Activated T-helper 2 cell treated with anti-CD3 and anti-CD28 coated beads, Interferon-gamma antibody, Interleukin-2, Interleukin-4, amounts not matched to agents 10 μg/mL and 5 μg/mL and 100 μg/mL, durations not matched to agents 14 hours and 24 hours and 36 hours (primary cell): ENCODE measurements at regions not wholly inside any gene's neighbourhood (a gene's known extent, or its start where the extent isn't known, plus 50 kb on each side); places are given as distances from the start of the nearest gene placed in this dataset.

Experiments
- DNase-seq: peaks from one replicate; pipeline ENCODE4 v3.0.0; 2021; ENCODE audit warnings: low spot score
- H3K27ac Mint-ChIP-seq: one replicate; pipeline ENCODE4 v1.8.0; 2021; ENCODE audit warnings: mixed read lengths
- H3K27me3 Mint-ChIP-seq: one replicate; pipeline ENCODE4 v1.8.0; 2021; ENCODE audit warnings: low read depth, mixed read lengths
- H3K36me3 Mint-ChIP-seq: one replicate; pipeline ENCODE4 v1.8.0; 2021; ENCODE audit warnings: low read depth, mixed read lengths
- H3K4me1 Mint-ChIP-seq: one replicate; pipeline ENCODE4 v1.8.0; 2021; ENCODE audit warnings: low read depth, mixed read lengths
- H3K4me3 Mint-ChIP-seq: one replicate; pipeline ENCODE4 v1.8.0; 2021; ENCODE audit warnings: low read depth, mild to moderate bottlenecking, moderate library complexity, mixed read lengths
- H3K9me3 Mint-ChIP-seq: one replicate; pipeline ENCODE4 v1.8.0; 2021; ENCODE audit warnings: mixed read lengths
- intact Hi-C: fragments of 100-400 bp; cut with micrococcal nuclease; formaldehyde crosslinking; loops from one replicate; pipeline ENCODE4 v1.15.1; 2023

DNA sequence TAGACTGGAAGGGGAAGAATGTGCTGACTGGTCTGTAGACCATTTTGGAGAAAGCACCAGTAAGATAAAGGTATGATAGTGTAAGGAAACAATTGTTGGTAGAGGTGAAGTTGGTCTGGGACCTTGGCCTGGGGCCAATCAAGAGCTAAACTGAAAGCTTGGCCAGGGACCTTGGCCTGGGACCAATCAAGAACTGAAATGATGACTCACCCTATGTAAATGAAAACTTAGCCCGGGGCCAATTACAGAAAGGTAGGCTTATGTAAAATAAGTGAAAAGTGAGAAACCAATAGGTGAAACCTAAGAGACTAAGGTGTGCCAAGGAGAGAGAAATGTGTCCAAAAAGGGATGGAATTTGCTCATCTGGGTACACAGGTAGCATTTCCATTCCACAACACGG is 776.0 kb downstream of the C12orf50 start:
- Mint-ChIP-seq H3K36me3 (no peaks in the 10 kb centered on the region), H3K27me3 (no peaks in the 10 kb centered on the region), H3K4me3 (no peak overlapping the region), H3K27ac (no peak overlapping the region), H3K4me1 (no peaks in the 10 kb centered on the region), H3K9me3 (peaks cover 12% of the 10 kb centered on the region)
- intact Hi-C loops, result no loop called here
- DNase-seq, result no peak

DNA sequence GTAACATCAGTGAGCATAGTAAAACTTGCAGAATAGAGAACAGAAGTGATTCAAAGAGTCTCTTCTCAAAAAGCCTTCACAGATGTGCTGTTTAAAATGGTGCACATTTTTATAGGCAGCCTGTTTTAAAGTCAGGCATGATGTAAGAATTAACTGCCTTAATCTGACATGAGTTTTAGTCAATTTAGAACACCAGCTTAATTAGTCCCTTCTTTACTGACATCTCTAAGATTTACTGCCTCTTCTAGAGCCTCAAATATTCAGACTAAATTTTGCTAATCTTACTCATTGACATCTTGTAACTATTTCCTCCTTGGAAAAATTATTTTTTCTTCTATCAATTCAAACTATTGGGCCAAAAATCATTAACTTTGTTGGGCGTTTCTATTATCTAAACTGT is 782.5 kb downstream of the C12orf50 start:
- Mint-ChIP-seq H3K27ac (no peak overlapping the region), H3K9me3 (peaks cover 8% of the 10 kb centered on the region), H3K4me3 (no peak overlapping the region), H3K27me3 (no peaks in the 10 kb centered on the region), H3K36me3 (no peaks in the 10 kb centered on the region), H3K4me1 (no peaks in the 10 kb centered on the region)
- no peak for DNase-seq
- intact Hi-C loops, result no loop called here

DNA sequence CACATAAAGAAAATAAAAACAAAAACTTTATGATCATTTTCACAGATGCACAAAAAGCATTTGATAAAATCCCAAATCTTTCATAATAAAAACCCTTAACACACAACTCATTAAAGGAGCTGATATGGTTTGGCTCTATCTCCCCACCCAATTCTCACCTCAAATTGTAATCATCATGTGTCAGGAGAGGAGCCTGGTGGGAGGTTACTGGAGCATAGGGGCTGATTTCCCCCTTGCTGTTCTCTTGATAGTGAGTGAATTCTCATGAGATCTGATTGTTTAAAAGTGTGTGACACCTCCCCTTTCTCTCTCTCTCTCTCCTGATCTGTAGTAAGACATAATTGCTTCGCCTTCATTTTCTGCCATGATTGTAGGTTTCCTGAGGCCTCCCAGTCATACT is 790.7 kb downstream of the C12orf50 start:
- H3K36me3 Mint-ChIP-seq, result no peaks in the 10 kb centered on the region
- intact Hi-C loops, result no loop called here
- peaks cover 4% of the 10 kb centered on the region for H3K9me3 Mint-ChIP-seq
- DNase-seq, result no peak
- no peaks in the 10 kb centered on the region for H3K4me1 Mint-ChIP-seq
- no peaks in the 10 kb centered on the region for H3K27me3 Mint-ChIP-seq
- no peak overlapping the region for H3K4me3 Mint-ChIP-seq
- H3K27ac Mint-ChIP-seq, result no peak overlapping the region

- no peak for DNase-seq
- peaks cover 4% of the 10 kb centered on the region for H3K9me3 Mint-ChIP-seq
- H3K27me3 Mint-ChIP-seq, result no peaks in the 10 kb centered on the region
- H3K4me3 Mint-ChIP-seq, result no peak overlapping the region
- no peaks in the 10 kb centered on the region for H3K36me3 Mint-ChIP-seq
- H3K4me1 Mint-ChIP-seq, result no peaks in the 10 kb centered on the region
- no peak overlapping the region for H3K27ac Mint-ChIP-seq
- intact Hi-C loops, result no loop called here
Measured at GRCh38 chr12:87234898-87235297, 794.3 kb downstream of the C12orf50 start.

GRCh38 chr12:87233671-87234070 is 795.5 kb downstream of the C12orf50 start:
- H3K4me3 Mint-ChIP-seq, result no peak overlapping the region
- no peaks in the 10 kb centered on the region for H3K4me1 Mint-ChIP-seq
- H3K27ac Mint-ChIP-seq, result no peak overlapping the region
- H3K9me3 Mint-ChIP-seq, result peaks cover 2% of the 10 kb centered on the region
- H3K27me3 Mint-ChIP-seq, result no peaks in the 10 kb centered on the region
- H3K36me3 Mint-ChIP-seq, result no peaks in the 10 kb centered on the region
- intact Hi-C loops, result no loop called here
- no peak for DNase-seq

DNA sequence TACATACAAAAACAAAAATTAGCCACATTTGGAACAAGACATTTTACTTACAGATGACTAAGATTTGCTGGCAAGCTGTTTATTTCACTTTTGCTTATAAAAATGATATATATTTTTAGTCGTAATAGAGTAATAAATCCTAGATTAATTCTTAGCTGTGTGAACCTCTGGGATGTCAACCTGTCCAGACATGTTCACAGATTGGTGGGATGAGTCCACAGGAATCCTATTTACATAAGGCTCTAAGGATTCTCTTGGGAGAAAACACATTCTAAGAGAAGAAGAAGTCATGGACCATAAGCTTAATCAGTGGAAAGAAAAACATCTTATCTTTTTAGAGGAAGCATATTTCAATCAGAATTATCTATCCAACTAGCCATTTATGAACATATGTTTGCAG is 797.4 kb downstream of the C12orf50 start:
- intact Hi-C loops, result no loop called here
- Mint-ChIP-seq H3K4me3 (no peak overlapping the region), H3K9me3 (no peaks in the 10 kb centered on the region), H3K4me1 (no peaks in the 10 kb centered on the region), H3K36me3 (no peaks in the 10 kb centered on the region), H3K27me3 (no peaks in the 10 kb centered on the region), H3K27ac (no peak overlapping the region)
- no peak for DNase-seq

DNA sequence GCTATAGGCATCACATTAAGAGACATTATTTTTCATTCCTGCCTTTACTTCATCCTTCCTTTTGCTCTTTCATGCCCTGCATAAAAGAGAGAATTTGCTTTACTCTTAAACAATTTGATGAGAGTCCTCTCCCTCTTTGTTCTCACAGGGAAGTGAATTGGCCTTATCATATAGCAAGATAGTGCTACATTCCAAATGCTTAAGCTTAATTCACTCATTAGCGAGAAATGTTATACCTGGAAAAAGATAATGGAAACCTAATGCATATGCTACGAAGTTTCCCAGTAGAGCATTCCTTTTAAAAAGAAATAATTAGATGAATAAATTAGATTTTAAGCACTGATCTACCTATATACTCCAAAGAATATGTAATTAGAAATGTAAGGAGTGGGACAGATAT is 798.8 kb downstream of the C12orf50 start:
- Mint-ChIP-seq H3K4me1 (no peaks in the 10 kb centered on the region), H3K27me3 (no peaks in the 10 kb centered on the region), H3K4me3 (no peak overlapping the region), H3K9me3 (no peaks in the 10 kb centered on the region), H3K36me3 (no peaks in the 10 kb centered on the region), H3K27ac (no peak overlapping the region)
- no peak for DNase-seq
- intact Hi-C loops, result no loop called here

DNA sequence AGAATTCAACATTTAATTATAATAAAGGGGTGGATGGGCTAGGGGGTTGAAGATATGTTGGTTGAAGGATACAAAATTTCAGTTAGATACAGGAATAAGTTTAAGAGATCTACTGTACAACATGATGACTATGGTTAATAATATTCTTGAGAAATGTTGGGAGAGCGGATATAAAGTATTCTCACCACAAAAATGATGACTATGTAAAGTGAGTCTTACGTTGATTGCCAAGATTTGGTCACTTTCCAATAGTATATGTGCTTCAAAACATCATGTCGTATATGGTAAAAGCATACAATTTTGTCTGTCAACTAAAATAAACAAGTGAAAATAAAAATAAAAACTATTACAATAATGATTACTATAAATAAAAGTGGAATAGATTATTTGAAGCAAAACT is 802.0 kb downstream of the C12orf50 start:
- intact Hi-C loops, result no loop called here
- Mint-ChIP-seq H3K27me3 (no peaks in the 10 kb centered on the region), H3K9me3 (no peaks in the 10 kb centered on the region), H3K4me3 (no peak overlapping the region), H3K27ac (no peak overlapping the region), H3K36me3 (no peaks in the 10 kb centered on the region), H3K4me1 (no peaks in the 10 kb centered on the region)
- no peak for DNase-seq

- Mint-ChIP-seq H3K27me3 (no peaks in the 10 kb centered on the region), H3K27ac (no peak overlapping the region), H3K36me3 (no peaks in the 10 kb centered on the region), H3K4me3 (no peak overlapping the region), H3K4me1 (no peaks in the 10 kb centered on the region), H3K9me3 (peaks cover 4% of the 10 kb centered on the region)
- DNase-seq, result no peak
- intact Hi-C loops, result no loop called here
Measured at GRCh38 chr12:87217491-87217890, 811.7 kb downstream of the C12orf50 start.

GRCh38 chr12:87216436-87216835 is 812.8 kb downstream of the C12orf50 start:
- Mint-ChIP-seq H3K36me3 (no peaks in the 10 kb centered on the region), H3K27ac (no peak overlapping the region), H3K4me1 (no peaks in the 10 kb centered on the region), H3K4me3 (no peak overlapping the region), H3K9me3 (peaks cover 4% of the 10 kb centered on the region), H3K27me3 (no peaks in the 10 kb centered on the region)
- no peak for DNase-seq
- intact Hi-C loops, result no loop called here

DNA sequence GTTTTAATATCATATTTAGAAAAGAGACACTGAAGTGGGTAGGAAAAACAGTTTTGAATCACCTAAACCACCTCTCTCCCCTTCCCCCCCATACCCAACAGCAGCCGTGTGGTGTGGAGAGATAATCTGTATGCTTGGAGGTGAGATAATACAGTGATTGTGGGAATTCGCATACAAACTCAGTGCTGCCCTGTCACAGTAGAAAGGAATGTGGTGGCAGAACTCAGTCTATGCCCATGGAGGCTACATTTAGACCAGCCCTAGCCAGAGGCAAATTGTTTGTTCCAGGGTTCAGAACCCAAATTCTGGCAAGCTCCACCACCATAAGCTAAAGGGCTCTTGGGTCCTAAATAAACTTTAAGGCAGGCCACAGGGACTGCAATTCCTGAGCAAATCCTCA is 827.0 kb downstream of the C12orf50 start:
- no peaks in the 10 kb centered on the region for H3K4me1 Mint-ChIP-seq
- no peak overlapping the region for H3K4me3 Mint-ChIP-seq
- H3K9me3 Mint-ChIP-seq, result peaks cover 35% of the 10 kb centered on the region
- no peaks in the 10 kb centered on the region for H3K27me3 Mint-ChIP-seq
- no peak for DNase-seq
- no peak overlapping the region for H3K27ac Mint-ChIP-seq
- intact Hi-C loops, result no loop called here
- H3K36me3 Mint-ChIP-seq, result no peaks in the 10 kb centered on the region

GRCh38 chr12:87201598-87201997 is 827.6 kb downstream of the C12orf50 start:
- intact Hi-C loops, result no loop called here
- no peak for DNase-seq
- no peak overlapping the region for H3K27ac Mint-ChIP-seq
- H3K4me1 Mint-ChIP-seq, result no peaks in the 10 kb centered on the region
- no peaks in the 10 kb centered on the region for H3K36me3 Mint-ChIP-seq
- no peak overlapping the region for H3K4me3 Mint-ChIP-seq
- H3K27me3 Mint-ChIP-seq, result no peaks in the 10 kb centered on the region
- H3K9me3 Mint-ChIP-seq, result peaks cover 29% of the 10 kb centered on the region

DNA sequence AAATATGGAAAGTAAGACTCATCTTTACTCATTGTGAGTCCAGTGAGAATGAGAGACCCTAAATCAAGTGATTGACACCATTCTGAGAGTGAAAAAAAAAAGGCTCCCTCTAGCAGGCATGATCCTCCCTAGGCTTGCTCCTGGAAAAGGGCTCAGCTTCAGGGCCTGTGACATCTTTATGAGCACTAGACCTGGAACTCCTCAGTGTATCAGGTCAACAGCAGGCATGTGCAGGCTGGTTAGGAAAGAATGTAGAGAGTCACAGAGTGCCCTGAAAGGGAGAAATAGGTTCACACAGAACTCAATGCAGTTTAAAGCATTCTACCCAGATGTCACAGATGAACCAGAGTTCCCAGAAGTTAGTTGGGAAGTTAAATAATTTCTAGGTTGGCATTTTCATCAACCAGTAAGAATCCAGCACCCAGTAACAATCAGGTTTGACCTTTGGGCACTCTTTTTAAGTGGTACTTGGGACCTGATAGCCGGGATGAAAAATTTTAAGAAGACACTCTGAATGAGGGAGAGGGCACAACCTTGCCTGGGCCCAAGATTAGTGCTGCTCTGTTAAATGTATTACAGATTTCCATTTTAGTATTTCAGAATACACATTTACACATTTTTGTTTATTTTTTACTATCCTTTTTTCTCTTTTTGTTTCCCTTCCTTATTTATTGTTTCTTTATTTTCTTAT is 828.8 kb downstream of the C12orf50 start:
- intact Hi-C loops, result no loop called here

GRCh38 chr12:87198181-87198580 is 831.0 kb downstream of the C12orf50 start:
- intact Hi-C loops, result no loop called here
- H3K27ac Mint-ChIP-seq, result no peak overlapping the region
- no peak overlapping the region for H3K4me3 Mint-ChIP-seq
- H3K4me1 Mint-ChIP-seq, result no peaks in the 10 kb centered on the region
- no peaks in the 10 kb centered on the region for H3K36me3 Mint-ChIP-seq
- no peak for DNase-seq
- H3K9me3 Mint-ChIP-seq, result peaks cover 18% of the 10 kb centered on the region
- no peaks in the 10 kb centered on the region for H3K27me3 Mint-ChIP-seq

More for the DNA sequence above, 828.8 kb downstream of the C12orf50 start:
- no peak overlapping the region for H3K27ac Mint-ChIP-seq
- no peaks in the 10 kb centered on the region for H3K36me3 Mint-ChIP-seq
- no peak for DNase-seq
- no peaks in the 10 kb centered on the region for H3K27me3 Mint-ChIP-seq
- peaks cover 24% of the 10 kb centered on the region for H3K9me3 Mint-ChIP-seq
- H3K4me3 Mint-ChIP-seq, result no peak overlapping the region
- H3K4me1 Mint-ChIP-seq, result no peaks in the 10 kb centered on the region
